HAP-1 (cell line): ENCODE measurements at regions not wholly inside any gene's neighbourhood (a gene's known extent, or its start where the extent isn't known, plus 50 kb on each side); places are given as distances from the start of the nearest gene placed in this dataset.

Experiments used
- DNase-seq, 2 experiments: peaks; one replicate each; pipeline ENCODE4 v3.0.0-alpha.2; 2016 to 2020; ENCODE audit warnings: low spot score in 2 of 2
- H3K27me3 ChIP-seq: fragments of 250-450 bp; sonication (Bioruptor Pico); 2 replicates; pipeline ENCODE4 v1.5.1; 2020; ENCODE audit warnings: low read depth, mild to moderate bottlenecking, moderate library complexity
- H3K36me3 ChIP-seq: fragments of 250-450 bp; sonication (Bioruptor Pico); replicated peaks from 2 replicates; pipeline ENCODE4 v1.5.1; 2020; ENCODE audit warnings: mild to moderate bottlenecking
- H3K4me1 ChIP-seq: fragments of 250-450 bp; sonication (Bioruptor Pico); 2 replicates; pipeline ENCODE4 v1.5.1; 2020; ENCODE audit warnings: mild to moderate bottlenecking
- H3K4me3 ChIP-seq: fragments of 250-450 bp; sonication (Bioruptor Pico); 2 replicates; pipeline ENCODE4 v1.5.1; 2020; ENCODE audit warnings: mild to moderate bottlenecking, moderate library complexity
- H3K9me3 ChIP-seq: fragments of 250-450 bp; sonication (Bioruptor Pico); 2 replicates; pipeline ENCODE4 v1.5.1; 2020; ENCODE audit warnings: mild to moderate bottlenecking, moderate library complexity
- in situ Hi-C: fragments of 300-500 bp; cut with MboI; formaldehyde crosslinking; loops from 3 replicates; pipeline ENCODE4 v1.14.3; 2020; ENCODE audit warnings: low sequenced_read_pairs, inconsistent platforms, mixed read lengths

GRCh38 chr11:128330203-128330602 is 257.2 kb downstream of the ETS1 start:
- no peaks in the 10 kb centered on the region for H3K36me3 ChIP-seq
- no peaks in the 10 kb centered on the region for H3K4me1 ChIP-seq
- in situ Hi-C loops: no loop called here
- H3K27me3 ChIP-seq: no peaks in the 10 kb centered on the region
- DNase-seq: no peak
- no peaks in the 10 kb centered on the region for H3K9me3 ChIP-seq
- no peak overlapping the region for H3K4me3 ChIP-seq

- in situ Hi-C loops: no loop called here
- no peaks in the 10 kb centered on the region for H3K36me3 ChIP-seq
- H3K27me3 ChIP-seq: no peaks in the 10 kb centered on the region
- H3K4me3 ChIP-seq: no peak overlapping the region
- no peaks in the 10 kb centered on the region for H3K9me3 ChIP-seq
- no peak for DNase-seq
- no peaks in the 10 kb centered on the region for H3K4me1 ChIP-seq
Observed at GRCh38 chr11:128328955-128329551, 258.3 kb downstream of the ETS1 start.

GRCh38 chr11:128327274-128327673 is 260.1 kb downstream of the ETS1 start:
- DNase-seq: no peak
- no peaks in the 10 kb centered on the region for H3K36me3 ChIP-seq
- H3K9me3 ChIP-seq: no peaks in the 10 kb centered on the region
- in situ Hi-C loops: no loop called here
- H3K27me3 ChIP-seq: no peaks in the 10 kb centered on the region
- H3K4me3 ChIP-seq: no peak overlapping the region
- no peaks in the 10 kb centered on the region for H3K4me1 ChIP-seq

- no peak for DNase-seq
- Histone ChIP-seq H3K36me3 (no peaks in the 10 kb centered on the region), H3K4me3 (no peak overlapping the region), H3K9me3 (no peaks in the 10 kb centered on the region), H3K4me1 (no peaks in the 10 kb centered on the region), H3K27me3 (no peaks in the 10 kb centered on the region)
- in situ Hi-C loops: no loop called here
Observed at GRCh38 chr11:128326791-128327190, 260.6 kb downstream of the ETS1 start.

- Histone ChIP-seq H3K36me3 (no peaks in the 10 kb centered on the region), H3K4me3 (no peak overlapping the region), H3K27me3 (no peaks in the 10 kb centered on the region), H3K4me1 (no peaks in the 10 kb centered on the region), H3K9me3 (no peaks in the 10 kb centered on the region)
- DNase-seq: no peak
- in situ Hi-C loops: no loop called here
Observed at GRCh38 chr11:128324531-128325141, 262.7 kb downstream of the ETS1 start.

GRCh38 chr11:128324051-128324481 is 263.3 kb downstream of the ETS1 start:
- no peak for DNase-seq
- Histone ChIP-seq H3K36me3 (no peaks in the 10 kb centered on the region), H3K4me1 (no peaks in the 10 kb centered on the region), H3K27me3 (no peaks in the 10 kb centered on the region), H3K9me3 (no peaks in the 10 kb centered on the region), H3K4me3 (no peak overlapping the region)
- in situ Hi-C loops: no loop called here

- H3K36me3 ChIP-seq: no peaks in the 10 kb centered on the region
- no peaks in the 10 kb centered on the region for H3K4me1 ChIP-seq
- H3K27me3 ChIP-seq: no peaks in the 10 kb centered on the region
- no peak for DNase-seq
- no peaks in the 10 kb centered on the region for H3K9me3 ChIP-seq
- in situ Hi-C loops: no loop called here
- H3K4me3 ChIP-seq: no peak overlapping the region
Observed at GRCh38 chr11:128323381-128323780, 264.0 kb downstream of the ETS1 start.

- Histone ChIP-seq H3K4me1 (no peaks in the 10 kb centered on the region), H3K4me3 (no peak overlapping the region), H3K9me3 (no peaks in the 10 kb centered on the region), H3K27me3 (no peaks in the 10 kb centered on the region), H3K36me3 (no peaks in the 10 kb centered on the region)
- in situ Hi-C loops: no loop called here
- no peak for DNase-seq
Observed at GRCh38 chr11:128318856-128319474, 268.4 kb downstream of the ETS1 start.

- in situ Hi-C loops: no loop called here
- H3K36me3 ChIP-seq: no peaks in the 10 kb centered on the region
- no peak for DNase-seq
- H3K9me3 ChIP-seq: no peaks in the 10 kb centered on the region
- no peaks in the 10 kb centered on the region for H3K4me1 ChIP-seq
- no peak overlapping the region for H3K4me3 ChIP-seq
- no peaks in the 10 kb centered on the region for H3K27me3 ChIP-seq
Observed at GRCh38 chr11:128316541-128317227, 270.7 kb downstream of the ETS1 start.

- Histone ChIP-seq H3K4me1 (no peaks in the 10 kb centered on the region), H3K36me3 (no peaks in the 10 kb centered on the region), H3K27me3 (no peaks in the 10 kb centered on the region), H3K9me3 (no peaks in the 10 kb centered on the region), H3K4me3 (no peak overlapping the region)
- in situ Hi-C loops: no loop called here
- no peak for DNase-seq
Observed at GRCh38 chr11:128315933-128316332, 271.4 kb downstream of the ETS1 start.

GRCh38 chr11:128313931-128314330 is 273.4 kb downstream of the ETS1 start:
- H3K4me3 ChIP-seq: no peak overlapping the region
- H3K36me3 ChIP-seq: no peaks in the 10 kb centered on the region
- no peaks in the 10 kb centered on the region for H3K27me3 ChIP-seq
- no peaks in the 10 kb centered on the region for H3K9me3 ChIP-seq
- no peaks in the 10 kb centered on the region for H3K4me1 ChIP-seq
- in situ Hi-C loops: no loop called here
- DNase-seq: no peak

GRCh38 chr11:128311742-128312719 is 275.3 kb downstream of the ETS1 start:
- in situ Hi-C loops: no loop called here
- Histone ChIP-seq H3K36me3 (no peaks in the 10 kb centered on the region), H3K27me3 (peaks cover 8% of the 10 kb centered on the region; the same call in 1 of the 2 replicates), H3K4me3 (no peak overlapping the region), H3K9me3 (no peaks in the 10 kb centered on the region), H3K4me1 (no peaks in the 10 kb centered on the region)
- no peak for DNase-seq

- DNase-seq: no peak
- no peaks in the 10 kb centered on the region for H3K9me3 ChIP-seq
- no peak overlapping the region for H3K4me3 ChIP-seq
- H3K36me3 ChIP-seq: no peaks in the 10 kb centered on the region
- in situ Hi-C loops: no loop called here
- H3K4me1 ChIP-seq: no peaks in the 10 kb centered on the region
- H3K27me3 ChIP-seq: peaks cover 8% of the 10 kb centered on the region; the same call in 1 of the 2 replicates
Observed at GRCh38 chr11:128310676-128311445, 276.5 kb downstream of the ETS1 start.
